Esophagus muscularis mucosa (tissue), 4 donors: ENCODE measurements at regions not wholly inside any gene's neighbourhood (a gene's known extent, or its start where the extent isn't known, plus 50 kb on each side); places are given as distances from the start of the nearest gene placed in this dataset.

Experiments
- DNase-seq: peaks from one replicate; pipeline ENCODE4 v3.0.0-alpha.2; 2017; ENCODE audit errors: extremely low spot score
- H3K27ac ChIP-seq, 4 donors: fragments of 200-600 bp; sonication (generic); replicated peaks in 1 of 4; 1 replicate in 3 of 4; 2 replicates in 1 of 4; pipeline ENCODE4 v1.5.1; 2016 to 2019; ENCODE audit warnings: mild to moderate bottlenecking in 1 of 4
- H3K27me3 ChIP-seq, 4 donors: fragments of 200-600 bp; sonication (generic); one replicate each; pipeline versions ENCODE4 v1.5.1 to v1.6.0; 2016 to 2019
- H3K36me3 ChIP-seq, 4 donors: fragments of 200-600 bp; sonication (generic); one replicate each; pipeline ENCODE4 v1.5.1; 2016 to 2019
- H3K4me1 ChIP-seq, 4 donors: fragments of 200-600 bp; sonication (generic); one replicate each; pipeline ENCODE4 v1.5.1; 2016 to 2019
- H3K4me3 ChIP-seq, 4 donors: fragments of 200-600 bp; sonication (generic); 1 replicate in 2 of 4; 2 replicates in 2 of 4; pipeline ENCODE4 v1.5.1; 2016 to 2019; ENCODE audit warnings: mild to moderate bottlenecking in 4 of 4, moderate library complexity in 1 of 4
- H3K9me3 ChIP-seq, 4 donors: fragments of 200-600 bp; sonication (generic); 1 replicate in 3 of 4; 2 replicates in 1 of 4; pipeline ENCODE4 v1.5.1; 2016 to 2019
- CTCF ChIP-seq, 3 experiments: fragments of 200-600 bp in 2 of 3; fragments of 450-650 bp in 1 of 3; sonication (generic) in 2 of 3; IDR thresholded peaks; one replicate each; pipeline ENCODE4 v1.5.1; 2017 to 2019; ENCODE audit warnings: antibody characterized with exemption in 3 of 3, mild to moderate bottlenecking in 2 of 3, moderate library complexity in 1 of 3
- EP300 ChIP-seq: sonication (generic); formaldehyde crosslinking; IDR thresholded peaks from one replicate; pipeline ENCODE4 v1.6.1; 2017; ENCODE audit warnings: antibody characterized with exemption
- POLR2A ChIP-seq: fragments of 450-650 bp; IDR thresholded peaks from one replicate; pipeline ENCODE4 v1.6.1; 2017; ENCODE audit warnings: antibody characterized with exemption, moderate library complexity, mild to moderate bottlenecking, low read depth
- POLR2AphosphoS5 ChIP-seq, 2 donors: sonication (generic); formaldehyde crosslinking; IDR thresholded peaks; one replicate each; pipeline ENCODE4 v1.6.1; 2017; ENCODE audit warnings: antibody characterized with exemption in 2 of 2
- WGBS: methylation state at CpG from one replicate; pipeline ENCODE4 v1.1.5; 2018; 5-methylcytosine and 5-hydroxymethylcytosine counted together
- intact Hi-C: fragments of 100-400 bp; cut with DNase I; formaldehyde crosslinking; loops from one replicate; pipeline ENCODE4 v1.15.1; 2023

GRCh38 chr2:53561155-53561554 lies 206.4 kb upstream of the CHAC2 start:
- TF ChIP-seq CTCF (IDR thresholded peaks at IDR 0.05) (no peak), POLR2AphosphoS5 (IDR thresholded peaks at IDR 0.05) (no peak), EP300 (no peak), POLR2A (no peak)
- intact Hi-C loops = no loop called here
- WGBS = 88% methylated on average over 4 of the region's 4 CpGs

GRCh38 chr2:53559302-53559966 lies 208.2 kb upstream of the CHAC2 start:
- 80% methylated on average over 2 of the region's 2 CpGs for WGBS

More at GRCh38 chr2:53561155-53561554, 206.4 kb upstream of the CHAC2 start:
- Histone ChIP-seq H3K36me3 (no peaks in the 10 kb centered on the region), H3K9me3 (peaks cover 0 to 5% (median 2%) of the 10 kb centered on the region in 4 donors), H3K27me3 (no peaks in the 10 kb centered on the region), H3K4me3 (no peak overlapping the region), H3K27ac (no peak overlapping the region), H3K4me1 (no peaks in the 10 kb centered on the region)
- no peak for DNase-seq

GRCh38 chr2:53558867-53559266 lies 208.7 kb upstream of the CHAC2 start:
- no peak overlapping the region for H3K4me3 ChIP-seq
- 86% methylated on average over 2 of the region's 2 CpGs for WGBS
- intact Hi-C loops = no loop called here
- H3K9me3 ChIP-seq = peaks cover 0 to 11% (median 2%) of the 10 kb centered on the region in 4 donors
- no peaks in the 10 kb centered on the region for H3K27me3 ChIP-seq
- H3K27ac ChIP-seq = no peak overlapping the region
- TF ChIP-seq EP300 = no peak
- TF ChIP-seq POLR2A = no peak
- TF ChIP-seq POLR2AphosphoS5 (IDR thresholded peaks at IDR 0.05) = no peak
- no peak for TF ChIP-seq CTCF (IDR thresholded peaks at IDR 0.05)
- DNase-seq = no peak
- H3K36me3 ChIP-seq = no peaks in the 10 kb centered on the region
- H3K4me1 ChIP-seq = no peaks in the 10 kb centered on the region

More at GRCh38 chr2:53559302-53559966, 208.2 kb upstream of the CHAC2 start:
- Histone ChIP-seq H3K36me3 (no peaks in the 10 kb centered on the region), H3K4me1 (no peaks in the 10 kb centered on the region), H3K4me3 (no peak overlapping the region), H3K9me3 (peaks cover 0 to 6% (median 2%) of the 10 kb centered on the region in 4 donors), H3K27ac (no peak overlapping the region), H3K27me3 (no peaks in the 10 kb centered on the region)
- intact Hi-C loops = no loop called here
- no peak for DNase-seq
- TF ChIP-seq EP300 (no peak), POLR2A (no peak), CTCF (IDR thresholded peaks at IDR 0.05) (no peak), POLR2AphosphoS5 (IDR thresholded peaks at IDR 0.05) (no peak)

- 59% methylated on average over 4 of the region's 4 CpGs for WGBS
- peaks cover 0 to 5% (median 3%) of the 10 kb centered on the region in 4 donors for H3K4me1 ChIP-seq
- TF ChIP-seq EP300 (no peak), CTCF (IDR thresholded peaks at IDR 0.05) (no peak), POLR2AphosphoS5 (IDR thresholded peaks at IDR 0.05) (no peak), POLR2A (no peak)
- H3K4me3 ChIP-seq = no peak overlapping the region
- no peaks in the 10 kb centered on the region for H3K36me3 ChIP-seq
- intact Hi-C loops = no loop called here
- DNase-seq = no peak
- H3K27me3 ChIP-seq = no peaks in the 10 kb centered on the region
- peaks cover 0 to 7% (median 0%) of the 10 kb centered on the region in 4 donors for H3K9me3 ChIP-seq
- H3K27ac ChIP-seq = no peak overlapping the region
These were observed 218.1 kb upstream of the CHAC2 start for GRCh38 chr2:53549497-53549896.
